Hepatocyte (in vitro differentiated cells): ENCODE measurements at regions not wholly inside any gene's neighbourhood (a gene's known extent, or its start where the extent isn't known, plus 50 kb on each side); places are given as distances from the start of the nearest gene placed in this dataset.

ENCODE experiments used
- DNase-seq: peaks from one replicate; pipeline ENCODE4 v3.0.0-alpha.2; 2016; ENCODE audit warnings: low spot score
- H2AFZ ChIP-seq: fragments of 200-600 bp; sonication (generic); 2 replicates; pipeline ENCODE4 v1.6.0; 2016; ENCODE audit warnings: antibody characterized with exemption, mild to moderate bottlenecking
- H3K27ac ChIP-seq: fragments of 200-600 bp; sonication (generic); 2 replicates; pipeline ENCODE4 v1.5.1; 2016; ENCODE audit warnings: mild to moderate bottlenecking
- H3K27me3 ChIP-seq: fragments of 200-600 bp; sonication (generic); 2 replicates; pipeline ENCODE4 v1.6.1; 2016
- H3K36me3 ChIP-seq: fragments of 200-600 bp; sonication (generic); replicated peaks from 2 replicates; pipeline ENCODE4 v1.5.1; 2016; ENCODE audit warnings: low read depth; ENCODE audit not compliant: insufficient read depth
- H3K4me1 ChIP-seq: fragments of 200-600 bp; sonication (generic); 2 replicates; pipeline ENCODE4 v1.5.1; 2016; ENCODE audit warnings: mild to moderate bottlenecking, moderate library complexity; ENCODE audit not compliant: insufficient read depth
- H3K4me2 ChIP-seq: fragments of 200-600 bp; sonication (generic); 2 replicates; pipeline ENCODE4 v1.6.0; 2016
- H3K4me3 ChIP-seq: fragments of 200-600 bp; sonication (generic); 2 replicates; pipeline ENCODE4 v1.5.1; 2016; ENCODE audit warnings: mild to moderate bottlenecking
- H3K79me2 ChIP-seq: fragments of 200-600 bp; sonication (generic); 2 replicates; pipeline ENCODE4 v1.6.0; 2017; ENCODE audit warnings: mild to moderate bottlenecking
- H3K9me2 ChIP-seq: fragments of 200-600 bp; sonication (generic); replicated peaks from 2 replicates; pipeline ENCODE4 v1.6.0; 2017; ENCODE audit warnings: mild to moderate bottlenecking; ENCODE audit not compliant: insufficient read depth
- H3K9me3 ChIP-seq: fragments of 200-600 bp; sonication (generic); 2 replicates; pipeline ENCODE4 v1.5.1; 2016; ENCODE audit warnings: low read depth, mild to moderate bottlenecking
- H4K20me1 ChIP-seq: fragments of 200-600 bp; sonication (generic); 2 replicates; pipeline ENCODE4 v1.6.0; 2016; ENCODE audit warnings: mild to moderate bottlenecking; ENCODE audit not compliant: insufficient read depth, poor library complexity, severe bottlenecking
- CTCF ChIP-seq: fragments of 200-600 bp; sonication (generic); IDR thresholded peaks from 2 replicates; pipeline ENCODE4 v1.5.1; 2016; ENCODE audit warnings: antibody characterized with exemption, mild to moderate bottlenecking; ENCODE audit not compliant: poor library complexity
- EZH2 ChIP-seq: fragments of 200-600 bp; sonication (generic); IDR thresholded peaks from 2 replicates; pipeline ENCODE4 v1.6.1; 2016; ENCODE audit warnings: antibody characterized with exemption, mild to moderate bottlenecking, borderline replicate concordance
- EZH2phosphoT487 ChIP-seq: fragments of 200-600 bp; sonication (generic); IDR thresholded peaks from one replicate; pipeline ENCODE4 v1.6.1; 2018; ENCODE audit warnings: antibody characterized with exemption, mild to moderate bottlenecking, low read depth, moderate library complexity; ENCODE audit not compliant: unreplicated experiment, severe bottlenecking
- WGBS: methylation state at CpG from one replicate; pipeline ENCODE4 v1.1.6; 2016; ENCODE audit warnings: low lambda C conversion rate; ENCODE audit errors: missing lambda C conversion rate; 5-methylcytosine and 5-hydroxymethylcytosine counted together

DNA sequence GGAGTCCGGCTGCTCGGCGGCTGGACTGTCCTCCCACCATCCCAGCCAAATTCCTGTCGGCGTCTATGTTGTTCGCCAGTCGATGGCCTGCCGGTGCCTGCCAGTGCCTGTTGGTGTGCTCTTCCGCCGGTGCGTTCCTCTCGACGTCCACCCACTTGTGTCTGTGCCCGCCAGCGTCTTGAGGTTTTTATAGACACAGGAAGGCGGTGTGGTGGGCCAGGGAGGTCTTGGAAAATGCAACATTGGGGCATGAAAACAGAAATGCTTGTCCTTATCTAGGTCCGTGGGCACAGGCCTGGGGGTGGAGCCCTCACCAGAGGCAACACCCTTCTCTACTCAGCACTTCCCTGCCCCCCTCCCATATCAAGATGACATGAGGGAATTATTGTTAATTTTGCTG, 167.8 kb downstream of the IRF8 start:
- 89% methylated on average over 17 of the region's 17 CpGs for WGBS
- H3K36me3 ChIP-seq: no peaks in the 10 kb centered on the region
- H3K27me3 ChIP-seq: no peaks in the 10 kb centered on the region
- no peak for TF ChIP-seq EZH2
- no peak for TF ChIP-seq EZH2phosphoT487
- TF ChIP-seq CTCF: no peak
- H3K4me2 ChIP-seq: no peak overlapping the region
- no peaks in the 10 kb centered on the region for H4K20me1 ChIP-seq
- H3K27ac ChIP-seq: no peak overlapping the region
- no peaks in the 10 kb centered on the region for H3K9me2 ChIP-seq
- no peak overlapping the region for H3K4me3 ChIP-seq
- no peak for DNase-seq
- no peaks in the 10 kb centered on the region for H3K79me2 ChIP-seq
- no peaks in the 10 kb centered on the region for H3K4me1 ChIP-seq
- H2AFZ ChIP-seq: no peak overlapping the region
- no peaks in the 10 kb centered on the region for H3K9me3 ChIP-seq

DNA sequence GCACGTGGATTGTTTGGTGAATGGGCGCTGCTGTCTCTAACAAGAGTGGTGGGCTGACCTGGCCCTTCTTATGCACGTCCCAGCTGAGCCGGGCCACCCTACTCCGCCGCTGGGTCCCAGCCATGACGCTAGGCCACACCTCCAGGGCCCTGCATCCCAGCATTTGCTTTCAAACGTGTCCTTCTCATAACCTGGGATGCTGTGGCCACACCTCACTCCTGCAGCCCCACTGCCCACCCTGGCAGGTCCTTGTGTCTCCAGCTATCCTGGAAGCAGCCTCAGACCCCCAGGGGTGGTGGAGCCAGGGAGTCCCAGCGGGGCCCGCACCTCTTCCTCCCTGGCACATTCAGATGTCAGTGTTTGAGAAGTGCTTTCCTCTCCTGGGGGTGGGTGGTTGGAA, 168.6 kb downstream of the IRF8 start:
- H3K79me2 ChIP-seq: no peaks in the 10 kb centered on the region
- H3K9me2 ChIP-seq: no peaks in the 10 kb centered on the region
- no peak for DNase-seq
- H3K36me3 ChIP-seq: no peaks in the 10 kb centered on the region
- no peaks in the 10 kb centered on the region for H4K20me1 ChIP-seq
- TF ChIP-seq CTCF: no peak
- TF ChIP-seq EZH2phosphoT487: no peak
- TF ChIP-seq EZH2: no peak
- H3K4me3 ChIP-seq: no peak overlapping the region
- 95% methylated on average over 10 of the region's 10 CpGs for WGBS
- no peaks in the 10 kb centered on the region for H3K9me3 ChIP-seq
- H3K4me1 ChIP-seq: no peaks in the 10 kb centered on the region
- H3K27ac ChIP-seq: no peak overlapping the region
- H3K27me3 ChIP-seq: no peaks in the 10 kb centered on the region
- no peak overlapping the region for H2AFZ ChIP-seq
- no peak overlapping the region for H3K4me2 ChIP-seq

- Histone ChIP-seq H3K4me2 (no peak overlapping the region), H4K20me1 (no peaks in the 10 kb centered on the region), H3K79me2 (no peaks in the 10 kb centered on the region), H3K9me3 (no peaks in the 10 kb centered on the region), H3K27me3 (no peaks in the 10 kb centered on the region), H2AFZ (no peak overlapping the region), H3K9me2 (no peaks in the 10 kb centered on the region), H3K27ac (no peak overlapping the region), H3K4me1 (no peaks in the 10 kb centered on the region), H3K4me3 (no peak overlapping the region), H3K36me3 (no peaks in the 10 kb centered on the region)
- WGBS: 90% methylated on average over 8 of the region's 8 CpGs
- TF ChIP-seq EZH2phosphoT487: no peak
- no peak for TF ChIP-seq EZH2
- no peak for TF ChIP-seq CTCF
- no peak for DNase-seq
Measured at GRCh38 chr16:86067936-86068335, 169.0 kb downstream of the IRF8 start.

- Histone ChIP-seq H3K9me3 (no peaks in the 10 kb centered on the region), H2AFZ (no peak overlapping the region), H3K79me2 (no peaks in the 10 kb centered on the region), H3K4me2 (no peak overlapping the region), H4K20me1 (no peaks in the 10 kb centered on the region), H3K27me3 (no peaks in the 10 kb centered on the region), H3K36me3 (no peaks in the 10 kb centered on the region), H3K4me1 (no peaks in the 10 kb centered on the region), H3K27ac (no peak overlapping the region), H3K9me2 (no peaks in the 10 kb centered on the region), H3K4me3 (no peak overlapping the region)
- TF ChIP-seq EZH2 (no peak), EZH2phosphoT487 (no peak), CTCF (no peak)
- WGBS: 96% methylated on average over 8 of the region's 8 CpGs
- no peak for DNase-seq
Measured at GRCh38 chr16:86068722-86069121, 169.8 kb downstream of the IRF8 start.
